Transverse colon (tissue), 4 donors: ENCODE measurements at regions not wholly inside any gene's neighbourhood (a gene's known extent, or its start where the extent isn't known, plus 50 kb on each side); places are given as distances from the start of the nearest gene placed in this dataset.

Source experiments
- DNase-seq: peaks from one replicate; pipeline ENCODE4 v3.0.0-alpha.2; 2019
- H3K27ac ChIP-seq, 4 donors: fragments of 200-600 bp; sonication (generic); 2 replicates each; pipeline ENCODE4 v1.5.1; 2016 to 2018; ENCODE audit warnings: inconsistent platforms in 4 of 4
- H3K27me3 ChIP-seq: fragments of 200-600 bp; sonication (generic); 2 replicates; pipeline ENCODE4 v1.5.1; 2017; ENCODE audit warnings: inconsistent platforms
- H3K36me3 ChIP-seq, 4 donors: fragments of 200-600 bp; sonication (generic); 2 replicates each; pipeline ENCODE4 v1.5.1; 2017 to 2019; ENCODE audit warnings: inconsistent platforms in 4 of 4
- H3K4me1 ChIP-seq, 4 donors: fragments of 200-600 bp; sonication (generic); 2 replicates each; pipeline ENCODE4 v1.5.1; 2017 to 2020; ENCODE audit warnings: inconsistent platforms in 4 of 4
- H3K4me3 ChIP-seq, 4 donors: fragments of 200-600 bp; sonication (generic); 1 replicate in 1 of 4; 2 replicates in 3 of 4; pipeline versions ENCODE4 v1.5.1 to v1.6.1; 2017 to 2019; ENCODE audit warnings: inconsistent platforms in 4 of 4
- H3K9me3 ChIP-seq, 2 donors: fragments of 200-600 bp; sonication (generic); 2 replicates each; pipeline ENCODE4 v1.5.1; 2017 to 2019; ENCODE audit warnings: inconsistent platforms in 2 of 2
- CTCF ChIP-seq, 5 experiments: fragments of 200-600 bp in 3 of 5; fragments of 450-650 bp in 2 of 5; sonication (generic) in 3 of 5; IDR thresholded peaks; 1 replicate in 2 of 5; 2 replicates in 3 of 5; pipeline ENCODE4 v1.5.1; 2016 to 2017; ENCODE audit warnings: antibody characterized with exemption in 5 of 5, inconsistent platforms in 3 of 5, mild to moderate bottlenecking in 2 of 5, moderate library complexity in 1 of 5
- EP300 ChIP-seq: sonication (generic); formaldehyde crosslinking; IDR thresholded peaks from one replicate; pipeline ENCODE4 v1.6.1; 2017; ENCODE audit warnings: antibody characterized with exemption, low read depth
- POLR2A ChIP-seq: fragments of 450-650 bp; IDR thresholded peaks from one replicate; pipeline ENCODE4 v1.6.1; 2016; ENCODE audit warnings: antibody characterized with exemption, mild to moderate bottlenecking, moderate library complexity
- POLR2AphosphoS5 ChIP-seq, 3 donors: sonication (generic); formaldehyde crosslinking; IDR thresholded peaks; one replicate each; pipeline ENCODE4 v1.6.1; 2016; ENCODE audit warnings: antibody characterized with exemption in 3 of 3
- WGBS, 2 donors: methylation state at CpG; one replicate each; pipeline ENCODE4 v1.1.5; 2018; ENCODE audit warnings: low coverage in 1 of 2; 5-methylcytosine and 5-hydroxymethylcytosine counted together
- in situ Hi-C, 4 donors: fragments of 200-750 bp; cut with MboI; loops; one replicate each; pipeline versions ENCODE4 v1.15.0 to v1.15.1; 2017; ENCODE audit warnings: low sequenced_read_pairs in 3 of 4, low pct_ligation_motif_present in 1 of 4, low pct_unique_long_range_greater_than_20kb in 1 of 4
- intact Hi-C: fragments of 100-400 bp; cut with DNase I; formaldehyde crosslinking; loops from one replicate; pipeline ENCODE4 v1.15.1; 2023; ENCODE audit warnings: low total_unique reads

GRCh38 chr3:18898911-18899310 is 249.4 kb upstream of the KCNH8 start:
- 20 to 45% methylated on average over 1 of the region's 1 CpG for WGBS, 2 donors
- Histone ChIP-seq H3K4me3 (no peak overlapping the region), H3K4me1 (no peaks in the 10 kb centered on the region), H3K36me3 (no peaks in the 10 kb centered on the region), H3K27ac (no peak overlapping the region), H3K27me3 (no peaks in the 10 kb centered on the region), H3K9me3 (no peaks in the 10 kb centered on the region)
- no peak for DNase-seq
- in situ Hi-C loops (no loop called here), intact Hi-C loops (no loop called here)
- no peak for TF ChIP-seq CTCF (IDR thresholded peaks at IDR 0.05)
- no peak for TF ChIP-seq POLR2AphosphoS5 (IDR thresholded peaks at IDR 0.05)
- TF ChIP-seq EP300 = no peak
- TF ChIP-seq POLR2A = no peak

- Histone ChIP-seq H3K4me1 (no peaks in the 10 kb centered on the region), H3K36me3 (no peaks in the 10 kb centered on the region), H3K9me3 (no peaks in the 10 kb centered on the region), H3K27ac (no peak overlapping the region), H3K27me3 (no peaks in the 10 kb centered on the region), H3K4me3 (no peak overlapping the region)
- in situ Hi-C loops (no loop called here), intact Hi-C loops (no loop called here)
- WGBS, 2 donors = 54 to 75% methylated on average over 1 of the region's 1 CpG
- DNase-seq = no peak
- TF ChIP-seq EP300 = no peak
- TF ChIP-seq CTCF (IDR thresholded peaks at IDR 0.05) = no peak
Measured at GRCh38 chr3:18892756-18893155, 255.6 kb upstream of the KCNH8 start.

- no peak for DNase-seq
- Histone ChIP-seq H3K36me3 (no peaks in the 10 kb centered on the region), H3K9me3 (no peaks in the 10 kb centered on the region), H3K27ac (no peak overlapping the region), H3K4me3 (no peak overlapping the region), H3K27me3 (no peaks in the 10 kb centered on the region), H3K4me1 (no peaks in the 10 kb centered on the region)
- TF ChIP-seq POLR2AphosphoS5 (IDR thresholded peaks at IDR 0.05) = no peak
- 83 to 88% methylated on average over 1 to 2 of the region's 2 CpGs for WGBS, 2 donors
- in situ Hi-C loops (no loop called here), intact Hi-C loops (no loop called here)
Measured at GRCh38 chr3:18892047-18892446, 256.3 kb upstream of the KCNH8 start.

- Histone ChIP-seq H3K27ac (no peak overlapping the region), H3K9me3 (no peaks in the 10 kb centered on the region), H3K36me3 (no peaks in the 10 kb centered on the region), H3K4me3 (no peak overlapping the region), H3K4me1 (no peaks in the 10 kb centered on the region), H3K27me3 (no peaks in the 10 kb centered on the region)
- intact Hi-C loops = no loop called here
- TF ChIP-seq POLR2A (no peak), POLR2AphosphoS5 (IDR thresholded peaks at IDR 0.05) (no peak), CTCF (IDR thresholded peaks at IDR 0.05) (no peak), EP300 (no peak)
- DNase-seq = no peak
- in situ Hi-C loops = no loop called here
- WGBS, 2 donors = 75 to 80% methylated on average over 1 to 6 of the region's 6 CpGs
Measured at GRCh38 chr3:18891641-18892040, 256.7 kb upstream of the KCNH8 start.

- Histone ChIP-seq H3K4me1 (no peaks in the 10 kb centered on the region), H3K27me3 (no peaks in the 10 kb centered on the region), H3K27ac (no peak overlapping the region), H3K36me3 (no peaks in the 10 kb centered on the region), H3K9me3 (no peaks in the 10 kb centered on the region), H3K4me3 (no peak overlapping the region)
- no peak for TF ChIP-seq POLR2A
- TF ChIP-seq EP300 = no peak
- TF ChIP-seq POLR2AphosphoS5 (IDR thresholded peaks at IDR 0.05) = no peak
- TF ChIP-seq CTCF (IDR thresholded peaks at IDR 0.05) = no peak
- in situ Hi-C loops = no loop called here
- intact Hi-C loops = no loop called here
- DNase-seq = no peak
- WGBS, 2 donors = 73 to 80% methylated on average over 1 to 3 of the region's 3 CpGs
Measured at GRCh38 chr3:18890449-18890848, 257.9 kb upstream of the KCNH8 start.
